ENCODE measurements at regions not wholly inside any gene's neighbourhood (a gene's known extent, or its start where the extent isn't known, plus 50 kb on each side); places are given as distances from the start of the nearest gene placed in this dataset.
"Not testable (repeated sequence)": the region's sequence is repeated elsewhere in the genome, so short reads cannot be mapped to it uniquely, and the experiment has no call there.

DNA sequence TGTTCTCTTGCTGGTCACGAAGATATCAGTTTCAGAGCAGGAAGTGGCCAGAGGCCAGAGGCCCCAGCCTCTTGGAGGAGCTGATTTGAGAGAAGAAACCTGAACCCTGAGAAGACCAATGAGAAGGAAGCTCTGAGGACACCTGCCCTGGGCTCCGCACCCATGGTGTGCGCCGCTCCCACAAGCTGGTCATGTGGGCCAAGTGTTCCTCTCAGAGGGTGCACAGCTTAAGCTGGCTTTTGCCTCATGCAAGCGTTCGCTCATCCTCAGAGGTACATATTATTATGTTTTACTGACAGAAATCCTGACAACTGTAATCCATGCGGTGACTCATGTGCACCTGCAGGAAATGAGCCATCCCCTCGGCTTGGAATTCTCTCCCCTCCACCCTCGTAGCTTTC lies 316.1 kb upstream of the MYT1L start:
- TF ChIP-seq POLR2AphosphoS5 (IDR thresholded peaks at IDR 0.05): no peak
- TF ChIP-seq, protein P1, sequence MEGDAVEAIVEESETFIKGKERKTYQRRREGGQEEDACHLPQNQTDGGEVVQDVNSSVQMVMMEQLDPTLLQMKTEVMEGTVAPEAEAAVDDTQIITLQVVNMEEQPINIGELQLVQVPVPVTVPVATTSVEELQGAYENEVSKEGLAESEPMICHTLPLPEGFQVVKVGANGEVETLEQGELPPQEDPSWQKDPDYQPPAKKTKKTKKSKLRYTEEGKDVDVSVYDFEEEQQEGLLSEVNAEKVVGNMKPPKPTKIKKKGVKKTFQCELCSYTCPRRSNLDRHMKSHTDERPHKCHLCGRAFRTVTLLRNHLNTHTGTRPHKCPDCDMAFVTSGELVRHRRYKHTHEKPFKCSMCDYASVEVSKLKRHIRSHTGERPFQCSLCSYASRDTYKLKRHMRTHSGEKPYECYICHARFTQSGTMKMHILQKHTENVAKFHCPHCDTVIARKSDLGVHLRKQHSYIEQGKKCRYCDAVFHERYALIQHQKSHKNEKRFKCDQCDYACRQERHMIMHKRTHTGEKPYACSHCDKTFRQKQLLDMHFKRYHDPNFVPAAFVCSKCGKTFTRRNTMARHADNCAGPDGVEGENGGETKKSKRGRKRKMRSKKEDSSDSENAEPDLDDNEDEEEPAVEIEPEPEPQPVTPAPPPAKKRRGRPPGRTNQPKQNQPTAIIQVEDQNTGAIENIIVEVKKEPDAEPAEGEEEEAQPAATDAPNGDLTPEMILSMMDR (IDR thresholded peaks at IDR 0.05): no peak
- intact Hi-C loops (cut with DNase I): no loop called here
- peaks cover 2% of the 10 kb centered on the region for H3K27me3 ChIP-seq (replicated peaks; ENCODE audit: insufficient read depth)

DNA sequence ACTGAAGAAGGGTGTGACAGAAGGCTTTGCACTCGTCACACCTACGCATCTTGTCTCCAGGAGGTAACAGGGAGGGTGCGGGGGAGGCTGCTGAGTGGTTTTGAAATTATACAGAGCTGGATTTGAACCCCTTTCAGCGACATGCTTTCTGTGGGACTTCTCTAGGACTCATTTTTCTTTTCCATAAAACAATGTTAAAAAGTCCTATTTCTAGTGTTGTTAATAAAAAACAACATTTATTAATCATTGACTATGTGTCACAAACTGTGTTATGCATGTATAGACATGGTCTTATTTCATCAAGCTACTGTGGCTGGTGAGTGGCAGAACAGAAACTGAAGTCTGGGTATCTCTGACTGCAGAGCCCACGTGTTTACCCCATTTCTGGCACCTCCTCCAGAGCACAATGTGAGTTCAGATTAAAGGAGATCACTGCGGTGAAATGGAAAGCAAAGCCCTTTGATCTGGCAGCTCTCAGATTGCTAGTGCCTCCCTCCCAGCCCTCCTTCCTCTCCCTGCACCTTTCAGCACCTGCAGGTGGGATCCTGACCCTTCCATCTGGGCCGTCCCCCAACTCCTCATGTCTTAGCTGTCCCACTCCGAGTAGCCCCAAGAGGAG lies 315.5 kb upstream of the MYT1L start:
- intact Hi-C loops (cut with DNase I): no loop called here
- H3K4me1 ChIP-seq (replicated peaks): no peaks in the 10 kb centered on the region
- no peak overlapping the region for H3K4me3 ChIP-seq
- WGBS: 57% methylated on average over 8 of the region's 8 CpGs
- TF ChIP-seq POLR2A (IDR thresholded peaks at IDR 0.05) (no peak), POLR2AphosphoS5 (IDR thresholded peaks at IDR 0.05) (no peak)
- TF ChIP-seq, protein P1 (IDR thresholded peaks at IDR 0.05): no peak
- no peaks in the 10 kb centered on the region for H3K36me3 ChIP-seq
- no peak for DNase-seq (ENCODE audit: low spot score)
- no peak overlapping the region for H3K27ac ChIP-seq
- H3K9me3 ChIP-seq: no peaks in the 10 kb centered on the region
- peaks cover 2% of the 10 kb centered on the region for H3K27me3 ChIP-seq (replicated peaks; ENCODE audit: insufficient read depth)

More for the DNA sequence above, 316.1 kb upstream of the MYT1L start:
- Histone ChIP-seq H3K9me3 (no peaks in the 10 kb centered on the region), H3K36me3 (no peaks in the 10 kb centered on the region), H3K4me3 (no peak overlapping the region), H3K27ac (no peak overlapping the region), H3K4me1 (replicated peaks) (no peaks in the 10 kb centered on the region)
- whole genome bisulfite sequencing: 81% methylated on average over 9 of the region's 9 CpGs
- no peak for DNase-seq (ENCODE audit: low spot score)

DNA sequence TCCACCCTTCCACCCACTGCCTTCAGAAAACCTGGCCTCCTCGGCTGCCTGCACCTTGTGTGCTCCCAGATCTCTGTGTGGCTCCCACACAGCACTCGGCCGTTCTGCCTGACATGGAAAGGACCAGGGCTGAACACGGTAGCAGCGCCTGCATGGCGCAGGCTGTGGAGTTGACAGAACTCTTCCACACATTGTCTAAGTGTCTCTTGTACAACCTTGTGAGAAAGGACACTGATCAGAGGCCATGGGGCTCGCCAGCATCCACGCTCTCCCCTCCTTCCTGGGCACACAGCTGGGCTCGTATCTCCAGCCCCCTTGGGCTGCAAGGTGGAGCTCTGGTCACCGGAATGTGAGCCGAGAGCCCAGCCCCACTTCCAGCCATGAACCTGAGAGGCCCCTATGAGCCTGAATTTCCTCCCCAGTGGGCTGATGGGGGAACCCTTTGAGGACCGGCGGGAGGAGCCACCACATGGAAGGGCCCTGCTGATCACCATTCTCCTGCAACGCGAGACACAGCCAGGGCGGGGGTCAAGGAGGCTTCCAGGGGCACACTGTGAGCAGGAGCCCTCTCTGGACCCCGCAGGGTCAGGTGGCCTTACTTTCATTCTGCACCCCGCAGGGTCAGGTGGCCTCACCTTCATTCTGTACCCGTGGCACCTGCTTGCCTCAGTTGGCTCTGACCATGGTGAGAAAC lies 314.2 kb upstream of the MYT1L start:
- no peaks in the 10 kb centered on the region for H3K9me3 ChIP-seq
- intact Hi-C loops (cut with DNase I): no loop called here
- no peak overlapping the region for H3K27ac ChIP-seq
- peaks cover 2% of the 10 kb centered on the region for H3K27me3 ChIP-seq (replicated peaks; ENCODE audit: insufficient read depth)
- no peak for TF ChIP-seq POLR2A (IDR thresholded peaks at IDR 0.05)
- TF ChIP-seq, protein P1 (IDR thresholded peaks at IDR 0.05): no peak
- no peak for TF ChIP-seq POLR2AphosphoS5 (IDR thresholded peaks at IDR 0.05)
- WGBS: 91% methylated on average over 19 of the region's 19 CpGs
- H3K4me1 ChIP-seq (replicated peaks): no peaks in the 10 kb centered on the region
- no peak for DNase-seq (ENCODE audit: low spot score)
- no peak overlapping the region for H3K4me3 ChIP-seq
- no peaks in the 10 kb centered on the region for H3K36me3 ChIP-seq

DNA sequence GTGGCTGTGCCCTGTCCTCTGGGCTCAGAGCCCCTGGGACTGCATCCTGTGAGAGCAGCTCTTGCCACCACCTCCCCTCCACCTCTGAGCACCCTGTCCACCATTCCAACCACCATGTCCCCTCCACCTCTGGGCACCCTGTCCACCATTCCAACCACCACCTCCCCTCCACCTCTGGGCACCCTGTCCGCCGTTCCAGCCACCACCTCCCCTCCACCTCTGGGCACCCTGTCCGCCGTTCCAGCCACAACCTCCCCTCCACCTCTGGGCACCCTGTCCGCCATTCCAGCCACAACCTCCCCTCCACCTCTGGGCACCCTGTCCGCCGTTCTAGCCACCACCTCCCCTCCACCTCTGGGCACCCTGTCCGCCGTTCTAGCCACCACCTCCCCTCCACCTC lies 313.7 kb upstream of the MYT1L start:
- 88% methylated on average over 9 of the region's 9 CpGs for WGBS
- H3K36me3 ChIP-seq; H3K27me3 ChIP-seq (replicated peaks; ENCODE audit: insufficient read depth); DNase-seq (ENCODE audit: low spot score); H3K4me1 ChIP-seq (replicated peaks); H3K4me3 ChIP-seq; H3K9me3 ChIP-seq; intact Hi-C loops (cut with DNase I); H3K27ac ChIP-seq: not testable (repeated sequence)

DNA sequence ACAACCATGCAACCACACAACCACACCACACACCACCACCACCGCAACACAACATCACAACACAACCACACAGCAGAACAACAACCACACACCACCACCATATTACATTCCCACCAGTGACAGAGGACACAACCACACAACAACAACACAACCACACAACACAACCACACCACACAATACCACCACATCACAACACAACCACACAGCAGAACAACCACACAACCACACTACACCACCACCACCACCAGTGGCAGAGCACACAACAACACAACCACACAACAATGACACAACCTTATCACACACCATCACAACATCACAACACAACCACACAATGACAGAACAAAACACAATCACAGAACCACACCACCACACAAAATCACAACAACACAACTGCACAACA lies 313.0 kb upstream of the MYT1L start:
- Histone ChIP-seq H3K27ac (no peak overlapping the region), H3K4me1 (replicated peaks) (no peaks in the 10 kb centered on the region), H3K9me3 (no peaks in the 10 kb centered on the region), H3K4me3 (no peak overlapping the region), H3K27me3 (replicated peaks; ENCODE audit: insufficient read depth) (peaks cover 2% of the 10 kb centered on the region), H3K36me3 (no peaks in the 10 kb centered on the region)
- DNase-seq (ENCODE audit: low spot score): no peak
- intact Hi-C loops (cut with DNase I): no loop called here
- TF ChIP-seq, protein P1 (IDR thresholded peaks at IDR 0.05): no peak
- no peak for TF ChIP-seq POLR2AphosphoS5 (IDR thresholded peaks at IDR 0.05)
- TF ChIP-seq POLR2A (IDR thresholded peaks at IDR 0.05): no peak
- WGBS: 100% methylated on average over 1 of the region's 1 CpG
